GM13977 (cell line): ENCODE measurements at regions not wholly inside any gene's neighbourhood (a gene's known extent, or its start where the extent isn't known, plus 50 kb on each side); places are given as distances from the start of the nearest gene placed in this dataset.

Source experiments
- DNase-seq: peaks from one replicate; pipeline ENCODE4 v3.0.0; 2012; ENCODE audit warnings: low spot score
- in situ Hi-C: fragments of 300-500 bp; cut with MboI; formaldehyde crosslinking; loops from one replicate; pipeline ENCODE4 v1.12.0; 2022; ENCODE audit warnings: low sequenced_read_pairs, low pct_unique_long_range_greater_than_20kb, mixed read lengths, inconsistent platforms; ENCODE audit not compliant: unreplicated experiment
- TF ChIP-seq, protein P1 (sequence below): IDR thresholded peaks from 2 replicates; pipeline ENCODE4 v1.5.1; 2012; ENCODE audit warnings: mild to moderate bottlenecking, control low read depth; ENCODE audit not compliant: insufficient read depth; ENCODE audit errors: extremely low read depth, missing control alignments

DNA sequence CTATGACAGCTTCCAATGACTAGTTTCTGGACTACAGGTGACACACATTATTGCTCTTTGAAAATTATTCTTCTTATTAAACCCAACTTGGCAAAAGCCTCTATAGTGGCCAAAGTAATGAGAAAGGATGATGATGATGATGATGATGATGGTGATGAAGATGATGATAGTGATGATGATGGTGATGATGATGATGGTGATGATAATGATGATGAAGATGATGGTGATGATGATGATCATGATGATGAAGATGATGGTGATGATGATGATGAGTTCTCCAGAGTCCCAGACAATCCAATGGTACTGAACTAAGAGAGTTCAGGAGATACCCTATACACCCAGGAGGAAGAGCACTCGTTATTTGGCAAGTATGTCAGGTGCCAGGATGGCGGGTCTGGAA lies 739.4 kb downstream of the IRX1 start:
- in situ Hi-C loops: no loop called here
- TF ChIP-seq, protein P1, sequence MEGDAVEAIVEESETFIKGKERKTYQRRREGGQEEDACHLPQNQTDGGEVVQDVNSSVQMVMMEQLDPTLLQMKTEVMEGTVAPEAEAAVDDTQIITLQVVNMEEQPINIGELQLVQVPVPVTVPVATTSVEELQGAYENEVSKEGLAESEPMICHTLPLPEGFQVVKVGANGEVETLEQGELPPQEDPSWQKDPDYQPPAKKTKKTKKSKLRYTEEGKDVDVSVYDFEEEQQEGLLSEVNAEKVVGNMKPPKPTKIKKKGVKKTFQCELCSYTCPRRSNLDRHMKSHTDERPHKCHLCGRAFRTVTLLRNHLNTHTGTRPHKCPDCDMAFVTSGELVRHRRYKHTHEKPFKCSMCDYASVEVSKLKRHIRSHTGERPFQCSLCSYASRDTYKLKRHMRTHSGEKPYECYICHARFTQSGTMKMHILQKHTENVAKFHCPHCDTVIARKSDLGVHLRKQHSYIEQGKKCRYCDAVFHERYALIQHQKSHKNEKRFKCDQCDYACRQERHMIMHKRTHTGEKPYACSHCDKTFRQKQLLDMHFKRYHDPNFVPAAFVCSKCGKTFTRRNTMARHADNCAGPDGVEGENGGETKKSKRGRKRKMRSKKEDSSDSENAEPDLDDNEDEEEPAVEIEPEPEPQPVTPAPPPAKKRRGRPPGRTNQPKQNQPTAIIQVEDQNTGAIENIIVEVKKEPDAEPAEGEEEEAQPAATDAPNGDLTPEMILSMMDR: no peak
- no peak for DNase-seq

DNA sequence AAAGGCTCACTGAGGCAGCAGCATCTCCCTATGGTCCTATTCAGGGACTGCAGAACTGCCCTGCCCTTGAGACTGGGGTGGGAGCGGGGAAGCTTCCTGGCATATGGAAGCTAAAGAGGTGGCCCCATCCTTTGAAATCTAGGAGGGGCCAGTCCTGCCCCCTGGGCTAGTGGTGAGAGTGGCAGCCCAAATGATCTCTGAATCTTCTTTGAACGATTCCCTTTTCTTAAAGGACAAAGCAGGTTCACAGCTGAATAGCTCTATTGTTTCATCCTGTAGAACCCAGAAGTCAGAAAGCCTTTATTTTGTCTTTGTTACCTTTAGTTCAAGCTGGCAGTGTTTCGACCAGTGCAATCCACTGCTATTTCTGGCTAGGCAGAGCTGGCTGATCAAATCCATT lies 741.9 kb downstream of the IRX1 start:
- no peak for DNase-seq
- in situ Hi-C loops: no loop called here
- TF ChIP-seq, protein P1: no peak

DNA sequence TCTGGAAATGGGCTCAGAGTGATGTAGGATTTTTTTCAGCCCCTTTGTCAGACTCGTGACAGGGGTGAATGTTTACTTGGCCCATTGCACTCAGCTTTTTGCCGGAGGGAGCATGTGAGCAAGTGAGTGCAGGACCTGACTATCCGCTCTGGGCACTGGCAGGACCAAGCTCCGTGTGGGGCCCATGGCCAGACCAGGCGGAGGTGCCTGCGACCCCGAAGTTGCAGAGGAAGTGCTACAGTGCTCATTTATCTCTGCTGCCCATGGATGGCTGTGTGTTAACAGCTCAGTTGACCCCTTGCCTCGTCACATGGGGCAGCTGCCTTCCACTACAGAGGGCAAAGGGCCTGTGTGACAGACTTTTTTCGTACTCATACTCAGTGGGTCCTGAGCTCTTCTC lies 744.3 kb downstream of the IRX1 start:
- TF ChIP-seq, protein P1: no peak
- DNase-seq: no peak
- in situ Hi-C loops: no loop called here

DNA sequence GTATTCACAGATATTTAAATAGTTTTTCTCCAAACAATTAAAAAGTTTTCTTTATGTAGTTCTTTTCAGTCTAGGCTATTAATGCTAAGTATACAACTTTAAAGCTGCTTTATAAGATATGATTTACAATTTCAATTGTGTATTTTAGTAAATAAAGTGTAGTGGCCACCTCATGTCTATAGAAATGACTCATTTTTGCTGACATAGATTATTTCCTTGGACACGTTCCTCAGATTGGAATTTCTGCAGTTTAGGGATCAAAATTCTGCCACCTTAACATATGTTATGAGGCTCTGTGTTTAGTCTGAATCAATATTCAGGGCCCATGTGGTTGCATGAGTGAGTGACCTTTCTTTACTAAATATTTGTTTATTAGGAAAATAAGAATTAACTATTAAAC lies 750.2 kb downstream of the IRX1 start:
- DNase-seq: no peak
- TF ChIP-seq, protein P1: no peak
- in situ Hi-C loops: no loop called here

DNA sequence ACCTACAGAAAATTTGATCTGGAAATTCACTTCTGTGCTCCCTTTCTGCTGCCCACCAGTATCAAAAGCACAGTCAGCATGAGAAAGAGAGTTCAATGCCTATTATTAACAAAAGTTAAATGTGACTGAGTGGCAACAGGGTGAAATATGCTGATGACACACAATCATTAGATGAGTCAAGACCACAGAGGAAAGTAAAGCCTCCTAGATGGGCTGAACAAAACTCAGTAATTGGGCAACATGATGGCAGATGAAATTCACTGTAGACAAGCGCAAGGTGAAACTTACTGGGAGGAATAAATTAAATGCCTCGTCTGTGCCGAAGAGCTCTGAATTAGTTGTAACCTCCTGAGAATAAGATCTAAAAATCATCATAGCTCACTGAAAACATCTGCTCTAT lies 752.8 kb downstream of the IRX1 start:
- in situ Hi-C loops: no loop called here
- TF ChIP-seq, protein P1: no peak
- DNase-seq: no peak

DNA sequence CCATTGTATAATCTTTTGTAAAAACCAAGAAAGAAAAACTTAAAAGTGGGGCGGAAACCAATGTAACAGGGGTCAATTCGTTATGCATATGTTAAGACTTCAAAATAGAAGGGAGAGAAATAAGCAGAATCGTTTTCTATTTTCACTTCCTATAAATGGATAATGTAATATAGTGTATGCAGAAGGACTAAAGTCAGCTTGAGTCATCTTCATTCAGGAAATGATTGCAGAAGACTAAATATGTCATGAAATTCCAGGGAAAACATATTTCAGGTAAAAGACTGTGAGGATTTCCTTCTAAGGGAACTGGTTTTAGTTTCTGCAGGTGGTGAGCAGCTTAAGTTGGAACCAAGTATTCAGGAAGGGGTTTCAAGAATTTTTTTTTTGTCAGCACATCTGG lies 753.3 kb downstream of the IRX1 start:
- in situ Hi-C loops: no loop called here
- TF ChIP-seq, protein P1: no peak
- DNase-seq: no peak

DNA sequence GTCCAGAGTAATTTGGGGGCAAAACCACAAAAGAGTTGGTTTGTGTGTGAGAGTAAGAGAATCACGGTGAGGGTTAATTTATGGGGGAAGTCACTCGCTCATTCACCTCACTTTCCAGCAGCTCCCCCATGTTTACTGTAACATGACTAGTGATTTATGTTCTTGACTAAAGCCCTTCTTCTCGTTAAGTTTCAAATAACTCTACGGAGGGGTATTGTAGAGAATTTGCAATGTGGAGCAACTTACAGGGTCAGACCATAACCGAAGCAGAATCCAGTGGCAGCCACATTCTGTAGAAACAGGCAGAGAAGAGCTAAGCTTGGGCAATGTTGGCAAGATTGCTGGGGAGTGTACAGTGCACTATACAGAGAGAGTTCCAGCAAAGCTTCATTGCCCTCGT lies 760.6 kb downstream of the IRX1 start:
- TF ChIP-seq, protein P1: no peak
- in situ Hi-C loops: no loop called here
- DNase-seq: no peak
